GM21367 (cell line): ENCODE measurements at regions not wholly inside any gene's neighbourhood (a gene's known extent, or its start where the extent isn't known, plus 50 kb on each side); places are given as distances from the start of the nearest gene placed in this dataset.
"Not testable (repeated sequence)": the region's sequence is repeated elsewhere in the genome, so short reads cannot be mapped to it uniquely, and the experiment has no call there.

Source experiments
- ATAC-seq: cut with Tn5 transposase; IDR thresholded peaks from one replicate; pipeline ENCODE4 v1.9.1; 2021; ENCODE audit not compliant: unreplicated experiment

DNA sequence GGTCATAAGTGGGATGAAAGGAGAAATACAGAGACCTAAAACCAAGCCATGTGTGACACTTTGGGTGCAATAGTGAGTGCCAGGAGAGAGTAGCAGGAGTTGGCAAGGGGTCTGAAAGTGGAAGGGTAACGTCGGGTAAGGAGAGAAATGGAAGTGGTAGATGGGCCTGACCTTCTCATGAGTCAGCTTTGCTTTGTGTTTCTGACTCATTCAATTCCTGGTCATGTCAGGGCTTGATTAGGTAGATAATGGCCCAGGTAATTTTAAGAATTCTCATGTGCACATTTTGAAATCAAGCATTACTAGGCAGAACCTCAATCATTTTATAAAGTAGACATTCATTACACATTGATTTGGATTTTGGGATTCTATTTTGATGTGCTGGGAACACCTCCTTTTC is 262.5 kb downstream of the SOX2 start:
- ATAC-seq = no peak

DNA sequence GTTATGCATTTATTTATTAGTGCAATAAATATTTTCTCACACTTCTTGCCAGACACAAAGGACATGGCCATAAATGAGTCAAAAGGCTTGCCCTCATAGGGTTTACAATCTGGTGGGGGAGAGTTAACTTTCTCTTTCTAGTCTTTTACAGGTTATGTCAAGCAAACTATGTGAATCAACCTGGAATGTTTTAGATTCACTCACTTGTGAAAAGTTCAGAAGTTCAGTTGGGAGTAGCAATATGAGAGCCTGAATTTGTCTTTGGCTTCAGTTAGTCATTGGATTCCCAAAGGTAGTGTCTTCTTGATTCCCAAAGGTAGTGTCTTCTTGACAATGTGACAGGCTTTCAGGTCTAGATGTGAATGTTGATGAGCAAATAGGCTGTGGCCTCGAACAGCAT is 264.8 kb downstream of the SOX2 start:
- no peak for ATAC-seq

DNA sequence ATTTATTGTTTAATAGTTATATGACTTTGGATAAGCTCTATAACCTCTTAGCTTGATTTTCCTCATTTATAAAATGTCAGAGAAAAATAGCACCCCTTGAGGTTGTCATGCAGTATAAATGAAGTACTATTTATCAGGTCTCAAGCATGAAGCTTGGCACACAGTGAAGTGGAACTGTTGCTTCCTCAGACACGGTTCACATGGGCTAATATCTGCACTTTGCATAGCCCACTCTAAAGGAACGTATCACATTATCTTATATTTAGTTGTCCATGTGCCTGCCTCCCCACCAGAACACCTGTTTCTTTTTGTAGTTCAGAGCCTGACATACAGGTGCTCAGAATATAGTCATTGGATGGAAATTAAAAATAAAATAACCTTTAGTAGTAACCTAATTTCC is 273.7 kb downstream of the SOX2 start:
- no peak for ATAC-seq

DNA sequence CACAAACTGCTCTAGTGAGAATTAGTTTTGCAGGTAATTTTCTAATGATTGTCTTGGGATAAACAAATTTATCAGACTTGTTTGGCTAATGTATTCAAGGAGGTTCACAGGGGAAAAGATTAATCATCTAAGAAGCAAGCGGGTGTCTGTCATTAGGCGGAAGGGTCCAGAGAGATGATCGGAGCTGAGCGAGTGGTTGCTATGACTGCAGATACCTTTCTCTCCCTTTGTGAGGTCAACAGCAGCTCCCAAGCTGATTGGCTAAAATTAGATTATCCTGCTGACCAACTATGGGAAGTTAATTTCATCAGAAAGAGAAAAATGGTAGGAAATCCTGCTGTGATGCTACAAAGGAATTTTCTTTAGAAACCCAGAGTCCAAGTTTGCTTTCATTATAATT is 276.0 kb downstream of the SOX2 start:
- no peak for ATAC-seq

DNA sequence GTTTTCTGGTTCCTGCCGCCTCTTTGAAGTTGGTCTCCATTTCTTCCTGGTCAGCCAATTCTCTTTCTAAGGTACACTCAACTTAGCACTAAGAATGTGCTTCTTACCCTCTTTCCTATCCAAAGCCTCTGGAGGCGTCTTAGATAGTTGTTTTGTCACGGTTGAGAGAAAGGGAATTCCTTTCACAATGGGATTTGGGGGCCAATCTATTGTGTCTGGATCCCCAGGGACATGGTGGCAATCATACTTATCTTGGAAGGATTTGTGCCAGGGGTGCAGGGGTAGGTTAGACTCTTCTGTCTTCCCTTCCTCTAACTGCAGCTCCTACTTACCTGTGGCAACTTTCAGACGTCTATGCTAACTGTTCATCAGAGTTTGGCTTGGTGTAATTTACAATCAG is 287.1 kb downstream of the SOX2 start:
- ATAC-seq = no peak

DNA sequence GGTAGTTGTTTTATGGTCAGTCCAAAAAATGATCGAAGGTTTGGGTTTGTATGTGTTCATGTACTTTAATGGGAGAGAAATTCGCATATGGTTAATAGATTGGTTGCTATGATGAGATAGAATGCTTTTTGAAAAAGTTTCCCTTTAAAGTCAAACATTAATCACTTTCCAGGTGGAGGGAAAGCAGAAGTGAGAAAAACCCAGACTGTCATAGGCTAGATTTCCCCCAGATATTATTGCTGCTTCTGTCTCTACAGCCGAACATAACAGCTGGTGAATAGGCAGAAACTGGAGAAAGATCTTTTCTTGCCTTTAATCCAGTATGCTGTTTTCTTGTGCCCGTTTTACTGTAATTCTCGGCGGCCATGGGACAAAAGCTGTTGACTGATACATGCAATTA is 287.6 kb downstream of the SOX2 start:
- peak; percentile 59 for ATAC-seq

DNA sequence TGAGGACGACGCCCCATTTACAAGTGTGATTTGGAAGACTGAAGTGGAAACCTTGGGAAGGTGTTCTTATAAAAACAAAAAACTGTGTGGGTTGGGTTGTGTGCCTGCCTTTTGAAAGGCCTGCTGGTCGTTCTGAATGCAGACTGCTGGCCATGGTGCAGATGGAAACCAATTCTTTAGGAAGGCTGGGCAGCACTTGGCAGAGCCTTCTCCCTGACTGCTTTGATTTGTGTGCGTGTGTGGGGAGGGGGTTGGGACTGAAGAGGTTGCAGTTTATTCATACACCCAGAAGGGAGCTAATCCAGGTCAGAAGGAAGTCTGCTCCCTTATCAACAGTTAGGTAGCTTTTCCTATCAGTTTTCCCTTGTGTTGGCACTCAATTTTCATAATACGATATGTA is 288.7 kb downstream of the SOX2 start:
- ATAC-seq = no peak

DNA sequence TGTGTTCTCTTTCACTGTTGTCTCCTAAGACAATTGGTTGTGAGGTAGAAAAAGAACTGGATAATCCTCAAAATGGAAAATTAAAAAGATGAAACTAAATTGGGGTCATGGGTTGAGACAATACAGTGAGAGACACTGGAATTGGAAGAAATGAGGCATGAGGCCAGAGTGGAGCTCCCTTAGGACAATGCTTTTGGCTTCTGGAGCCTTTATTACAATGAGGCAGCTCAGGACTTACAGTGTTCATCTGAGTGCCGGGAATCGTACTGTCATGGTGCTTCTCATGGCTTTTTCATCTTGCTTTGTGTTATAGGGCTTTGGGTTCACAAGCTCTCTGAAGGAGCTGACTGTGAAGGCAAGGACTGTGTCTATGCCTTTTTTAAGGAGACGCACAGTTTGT is 293.5 kb downstream of the SOX2 start:
- ATAC-seq = no peak

DNA sequence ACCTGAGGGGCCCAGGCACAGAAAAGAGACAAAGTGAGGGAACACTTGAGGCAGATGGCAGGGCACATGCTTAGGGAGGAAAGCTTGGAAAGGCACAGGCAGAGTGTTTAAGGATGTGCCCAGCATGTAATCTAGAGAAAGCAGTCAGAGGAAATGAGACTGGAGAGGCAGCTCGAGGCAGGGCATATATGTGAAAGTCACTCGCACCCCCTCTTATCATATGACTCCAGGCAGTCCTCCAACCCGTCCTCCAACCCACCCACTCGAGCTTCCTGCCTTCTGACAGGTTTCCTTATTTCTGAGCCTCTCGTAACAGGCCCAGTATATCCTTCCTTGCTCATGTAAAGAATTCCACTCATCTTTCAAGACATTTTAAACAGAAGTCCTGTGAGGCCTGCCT is 294.0 kb downstream of the SOX2 start:
- no peak for ATAC-seq

DNA sequence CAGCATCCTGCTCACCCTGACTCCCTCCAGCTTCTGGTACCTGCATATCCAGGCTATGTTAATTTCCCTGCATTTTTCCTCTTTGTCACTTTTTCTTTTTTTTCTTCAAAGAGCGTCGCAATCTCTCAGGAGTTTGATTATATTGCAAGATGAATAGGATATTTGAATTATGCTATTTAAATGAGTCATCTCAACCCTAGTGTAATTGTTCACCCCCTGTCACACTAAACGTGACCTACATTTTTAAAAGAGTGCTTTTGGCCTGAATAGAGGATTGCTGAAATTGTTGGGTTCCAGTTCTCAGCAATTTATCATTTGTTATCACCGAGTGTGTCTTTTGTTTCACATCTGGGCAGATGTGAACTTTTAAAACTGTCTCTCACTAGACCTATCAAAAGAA is 294.7 kb downstream of the SOX2 start:
- ATAC-seq = no peak

DNA sequence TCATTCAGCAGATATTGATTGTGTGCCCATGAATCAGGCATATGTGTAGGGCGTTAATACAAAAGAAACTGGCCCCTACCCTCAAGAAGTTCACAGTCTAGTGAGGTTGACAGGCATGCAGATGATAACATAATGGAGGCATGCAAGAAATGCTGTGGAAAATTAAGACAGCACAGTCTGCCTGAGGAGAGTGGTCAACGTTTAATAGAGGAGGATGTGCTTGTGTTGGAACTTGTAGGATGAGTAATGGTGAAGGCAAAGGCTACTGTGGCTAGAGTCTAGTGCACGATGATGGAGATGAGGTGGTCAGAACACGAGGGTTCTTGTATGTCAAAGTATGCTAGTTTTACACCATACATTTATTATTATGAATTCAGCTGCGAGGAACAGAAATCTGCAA is 295.7 kb downstream of the SOX2 start:
- ATAC-seq = no peak

DNA sequence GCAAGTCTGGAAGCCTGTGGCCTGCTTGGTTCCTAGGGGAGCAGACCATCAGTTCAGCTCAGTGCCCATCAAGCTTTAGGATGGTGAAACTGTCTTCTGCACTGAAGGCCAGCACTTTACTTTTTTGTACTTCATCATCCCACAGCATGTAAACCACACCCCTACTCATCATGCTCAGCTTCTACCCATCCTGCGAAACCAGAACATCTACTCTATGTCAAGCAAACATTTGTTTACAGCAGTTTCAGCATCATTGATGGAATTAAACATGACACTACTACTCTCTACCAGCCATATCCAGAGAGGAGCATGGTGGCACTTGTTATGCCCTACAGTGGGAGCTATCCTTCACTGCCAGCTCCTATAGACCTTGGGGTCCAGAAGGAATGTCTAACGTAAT is 306.6 kb downstream of the SOX2 start:
- no peak for ATAC-seq

DNA sequence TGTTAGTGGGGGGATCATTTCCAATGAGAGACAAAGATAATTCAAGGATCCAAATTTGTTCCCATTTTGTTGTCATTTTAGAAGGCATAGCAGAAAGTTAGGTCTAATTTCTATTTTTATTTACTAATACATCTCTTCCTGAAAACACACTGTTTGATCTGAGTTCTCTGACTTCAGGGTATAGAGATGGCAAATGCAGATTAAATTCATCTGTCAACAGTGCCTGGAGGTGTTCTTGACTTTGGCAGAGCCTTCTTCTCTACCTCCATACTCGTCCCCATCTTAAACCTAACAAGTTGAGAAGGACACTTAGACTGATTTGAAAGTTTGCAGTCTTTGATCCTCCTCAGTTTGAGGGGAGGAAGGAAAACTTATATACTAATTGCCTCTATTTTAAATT is 308.2 kb downstream of the SOX2 start:
- ATAC-seq = no peak

DNA sequence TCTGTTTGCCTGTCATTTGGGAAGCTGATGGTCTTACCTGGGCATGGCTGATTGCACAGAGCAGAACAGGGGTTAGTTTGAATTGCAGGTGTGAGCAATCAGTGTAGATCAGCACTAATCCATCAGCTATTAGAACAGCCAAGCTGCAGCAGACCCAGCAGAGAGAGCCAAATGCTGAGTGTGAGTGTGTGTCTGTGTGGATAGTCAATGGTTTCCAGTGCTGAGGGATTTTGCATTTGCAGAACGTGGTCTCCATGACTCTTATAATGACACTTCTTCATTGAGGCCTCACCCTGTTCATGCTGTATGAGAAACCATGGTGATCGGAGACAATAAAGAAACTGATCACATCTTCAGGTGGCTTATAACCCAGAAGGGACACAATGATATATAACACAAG is 312.1 kb downstream of the SOX2 start:
- ATAC-seq = no peak

DNA sequence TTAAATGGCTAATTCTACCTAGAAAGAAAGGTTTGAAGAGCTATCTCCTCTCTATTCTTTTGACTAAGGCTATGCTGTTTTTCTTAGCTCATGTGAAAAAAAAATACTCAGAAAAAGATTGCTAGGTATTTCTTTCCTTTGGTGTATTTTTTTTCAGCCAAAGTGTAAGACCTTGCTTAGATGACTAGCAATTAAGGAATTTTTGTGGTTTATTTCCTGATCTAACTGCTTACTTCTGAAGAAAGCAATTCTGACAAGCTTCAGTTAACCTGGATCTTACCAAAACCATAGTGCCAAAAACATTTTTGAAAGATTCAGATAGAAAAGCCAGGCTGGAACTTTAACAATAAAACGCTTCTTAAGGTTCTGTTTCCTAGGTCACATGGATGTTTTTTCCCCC is 315.6 kb downstream of the SOX2 start:
- ATAC-seq = no peak

DNA sequence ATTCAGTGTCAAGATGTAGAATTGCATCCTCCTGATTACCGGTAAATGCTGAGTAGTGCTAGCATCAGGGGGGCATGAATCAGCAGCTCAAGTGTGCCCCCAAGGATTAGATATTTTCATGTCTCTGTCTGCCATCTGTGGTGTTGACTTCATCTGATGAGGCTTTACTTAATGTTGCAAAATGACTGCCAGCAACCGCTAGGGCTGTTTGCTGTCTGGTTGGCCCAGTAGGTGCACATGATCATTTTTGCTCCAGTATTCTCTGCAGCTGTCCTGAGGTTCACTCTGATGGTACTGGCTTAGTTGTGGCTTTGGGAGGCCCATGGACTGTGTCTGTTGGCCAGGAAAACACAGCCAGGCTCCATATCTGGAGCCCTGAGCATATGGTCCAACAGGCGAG is 316.4 kb downstream of the SOX2 start:
- no peak for ATAC-seq

DNA sequence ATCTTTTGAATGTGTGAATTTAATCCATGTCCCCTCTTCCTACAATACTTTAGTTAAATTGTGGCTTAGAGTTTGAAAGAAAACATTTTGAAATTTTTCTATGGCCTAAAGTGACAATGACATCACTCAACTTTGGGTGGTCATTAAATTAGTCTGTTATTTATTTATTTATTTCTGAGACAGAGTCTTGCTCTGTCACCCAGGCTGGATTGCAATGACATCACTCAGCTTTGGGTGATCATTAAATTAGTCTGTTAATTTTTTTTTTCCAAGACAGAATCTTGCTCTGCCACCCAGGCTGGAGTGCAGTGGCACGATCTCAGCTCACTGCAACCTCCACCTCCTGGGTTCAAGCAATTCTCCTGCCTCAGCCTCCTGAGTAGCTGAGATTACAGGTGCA is 322.5 kb downstream of the SOX2 start:
- ATAC-seq = not testable (repeated sequence)

DNA sequence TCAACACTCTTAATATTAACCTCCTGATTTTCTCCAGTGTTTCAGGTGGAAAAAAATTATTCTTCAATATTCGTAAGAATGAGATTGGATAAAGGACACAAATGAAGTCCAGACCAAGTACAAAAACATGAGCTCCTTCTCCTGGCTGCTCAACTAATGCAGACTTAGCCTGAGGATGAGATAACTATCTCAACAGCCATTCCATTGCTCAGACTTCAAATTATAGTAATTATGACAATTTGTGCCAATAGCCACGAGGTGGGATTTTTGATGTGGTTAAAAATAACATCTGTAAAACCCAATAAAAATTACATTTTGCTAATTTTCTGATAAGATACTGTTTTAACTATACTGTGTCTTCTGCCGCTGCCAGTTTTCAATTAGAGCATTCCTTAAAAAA is 323.6 kb downstream of the SOX2 start:
- no peak for ATAC-seq

DNA sequence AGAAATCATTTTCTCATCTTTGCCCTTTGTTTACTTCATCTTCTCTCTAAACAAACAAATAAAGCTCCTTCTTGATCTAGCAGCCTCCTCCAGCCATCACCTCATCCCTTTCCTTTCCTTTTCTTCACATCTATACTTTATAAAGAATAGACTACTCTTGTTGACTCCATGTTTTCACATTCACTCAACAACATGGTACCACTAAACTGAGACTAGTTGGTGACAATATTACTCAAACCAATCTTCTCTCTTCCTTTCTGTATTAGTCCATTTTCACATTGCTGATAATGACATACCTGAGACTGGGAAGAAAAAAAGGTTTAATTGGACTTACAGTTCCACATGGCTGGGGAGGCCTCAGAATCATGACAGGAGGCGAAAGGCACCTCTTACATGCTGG is 324.7 kb downstream of the SOX2 start:
- no peak for ATAC-seq

DNA sequence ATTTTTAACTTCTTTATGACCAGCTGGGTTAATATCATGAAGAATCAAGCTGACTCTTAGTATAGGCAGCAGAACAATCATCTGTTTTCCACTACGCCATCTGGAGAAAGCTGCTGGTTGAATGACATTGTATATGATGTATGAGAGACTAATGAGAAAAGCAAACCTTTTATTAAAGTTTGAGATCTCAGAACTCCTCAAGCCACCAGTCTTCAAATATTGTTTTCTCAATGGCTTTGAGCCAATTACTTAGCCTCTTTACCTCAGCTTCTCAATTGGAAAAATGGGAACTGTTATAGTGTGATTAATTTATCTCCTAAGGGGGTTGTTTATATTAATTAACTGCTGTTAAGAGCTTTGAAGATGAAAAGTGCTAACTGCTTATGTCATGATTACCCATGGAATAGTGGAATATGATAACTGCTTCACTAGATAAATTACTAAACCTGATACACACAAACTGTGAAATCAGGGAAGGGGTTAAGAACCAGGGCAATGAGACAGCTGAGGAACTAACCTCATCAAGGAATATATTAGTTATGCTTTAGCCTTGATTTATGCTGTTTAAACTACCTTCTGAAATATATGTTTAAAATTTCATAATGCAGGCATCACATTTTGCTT is 330.1 kb downstream of the SOX2 start:
- ATAC-seq = no peak

DNA sequence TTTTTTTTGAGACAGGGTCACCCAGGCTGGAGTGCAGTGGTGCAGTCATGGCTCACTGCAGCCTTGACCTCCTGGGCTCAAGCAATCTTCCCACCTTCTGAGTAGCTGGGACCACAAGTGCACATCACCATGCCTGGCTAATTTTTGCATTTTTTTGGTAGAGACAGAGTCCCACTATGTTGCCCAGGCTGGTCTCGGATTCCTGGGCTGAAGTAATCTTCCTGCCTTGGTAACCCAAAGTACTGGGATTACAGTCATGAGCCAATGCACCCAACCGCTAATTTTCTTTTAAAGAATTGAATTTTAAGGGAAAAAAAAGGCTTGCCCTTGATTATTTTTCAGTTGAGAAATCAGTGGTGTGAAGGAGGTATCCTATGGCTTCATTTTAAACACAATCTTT is 334.0 kb downstream of the SOX2 start:
- no peak for ATAC-seq

DNA sequence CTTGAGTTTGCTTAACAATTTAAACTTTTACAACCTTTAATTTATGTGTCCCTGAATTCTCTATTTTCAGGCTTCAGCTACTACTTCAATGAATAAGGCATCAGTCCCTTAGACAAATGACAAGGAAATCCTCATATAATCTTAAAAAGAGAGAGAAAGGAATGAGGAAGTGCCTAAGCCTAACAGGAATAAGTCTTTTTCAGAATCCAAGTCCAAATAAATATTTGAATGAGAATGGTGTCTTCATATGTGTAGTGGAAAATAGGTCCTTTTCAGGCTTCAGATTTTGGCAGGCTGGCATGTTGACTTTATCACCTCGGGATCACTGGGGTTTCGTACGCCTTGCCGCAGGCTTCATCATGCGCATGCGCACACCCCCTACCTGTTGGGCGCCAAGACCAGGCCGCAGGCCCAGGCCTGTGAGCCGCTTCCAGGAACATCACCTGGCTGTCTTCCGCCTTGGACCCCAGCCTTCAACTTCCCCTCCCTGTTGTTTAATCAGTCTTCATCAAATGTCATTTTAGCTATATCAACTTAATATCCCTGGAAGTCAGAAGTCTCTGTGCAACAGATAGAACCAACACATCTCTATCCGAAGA is 334.5 kb downstream of the SOX2 start:
- ATAC-seq = no peak

DNA sequence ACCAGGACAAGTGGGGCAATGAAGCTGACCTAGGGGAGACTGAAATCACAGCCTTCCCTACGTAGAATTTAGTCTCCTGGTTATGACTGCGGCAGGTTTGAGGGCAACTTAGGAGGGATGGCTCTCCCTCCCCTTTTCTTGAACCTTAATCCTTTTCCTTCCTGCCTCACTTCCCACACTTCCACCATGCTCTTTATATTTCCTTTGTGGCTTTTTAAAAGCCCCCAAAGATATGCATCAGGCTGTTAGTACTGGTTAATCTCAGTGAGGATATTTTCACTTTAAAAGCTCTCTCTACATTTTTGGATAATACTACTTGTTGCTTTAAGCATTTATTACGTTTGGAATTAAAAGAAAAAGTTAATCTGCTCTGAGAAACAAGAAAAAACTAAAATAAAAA is 339.2 kb downstream of the SOX2 start:
- no peak for ATAC-seq
